Calu3 (cell line): ENCODE measurements at regions not wholly inside any gene's neighbourhood (a gene's known extent, or its start where the extent isn't known, plus 50 kb on each side); places are given as distances from the start of the nearest gene placed in this dataset.

Source experiments
- BruUV-seq: library from RNA; stranded (reverse); fragments of 400-500 nt; replicated peaks from 2 replicates; lab custom pipeline; 2021; lab: Mats Ljungman, UMichigan
- CTCF ChIA-PET: fragments of 300-600 bp; sonication (Branson Sonifier 250); formaldehyde crosslinking; loops from one replicate; lab custom pipeline; 2022; ENCODE audit warnings: antibody characterized with exemption; lab: Charles Lee
- DNase-seq: peaks from one replicate; pipeline ENCODE4 v3.0.0; 2022
- H3K27ac Mint-ChIP-seq: one replicate; pipeline ENCODE4 v1.8.0; 2022; ENCODE audit warnings: mixed read lengths; ENCODE audit not compliant: unreplicated experiment
- H3K27me3 Mint-ChIP-seq: one replicate; pipeline ENCODE4 v1.8.0; 2022; ENCODE audit warnings: mixed read lengths; ENCODE audit not compliant: unreplicated experiment
- H3K36me3 Mint-ChIP-seq: one replicate; pipeline ENCODE4 v1.8.0; 2022; ENCODE audit warnings: mild to moderate bottlenecking, moderate library complexity, mixed read lengths; ENCODE audit not compliant: insufficient read depth, unreplicated experiment
- H3K4me1 Mint-ChIP-seq: one replicate; pipeline ENCODE4 v1.8.0; 2022; ENCODE audit warnings: mild to moderate bottlenecking, low read depth, mixed read lengths; ENCODE audit not compliant: unreplicated experiment
- H3K4me3 Mint-ChIP-seq: one replicate; pipeline ENCODE4 v1.8.0; 2022; ENCODE audit warnings: mild to moderate bottlenecking, low read depth, moderate library complexity, mixed read lengths; ENCODE audit not compliant: unreplicated experiment
- H3K9me3 Mint-ChIP-seq: one replicate; pipeline ENCODE4 v1.8.0; 2022; ENCODE audit warnings: low read depth, mixed read lengths; ENCODE audit not compliant: unreplicated experiment
- CTCF ChIP-seq: fragments of 200-600 bp; IDR thresholded peaks from one replicate; pipeline ENCODE4 v1.8.0; 2022; ENCODE audit warnings: antibody characterized with exemption; ENCODE audit not compliant: unreplicated experiment
- intact Hi-C: fragments of 100-400 bp; cut with micrococcal nuclease; formaldehyde crosslinking; loops from one replicate; pipeline ENCODE4 v1.10.0; 2022; ENCODE audit not compliant: unreplicated experiment

GRCh38 chr20:17140894-17141293 lies 85.9 kb upstream of the PCSK2 start:
- TF ChIP-seq CTCF = no peak
- BruUV-seq = no TSS peak
- DNase-seq = no peak
- CTCF ChIA-PET = no interaction called here
- intact Hi-C loops = no loop called here
- Mint-ChIP-seq H3K36me3 (no peaks in the 10 kb centered on the region), H3K27ac (no peak overlapping the region), H3K9me3 (no peaks in the 10 kb centered on the region), H3K27me3 (no peaks in the 10 kb centered on the region), H3K4me3 (no peak overlapping the region), H3K4me1 (no peaks in the 10 kb centered on the region)

GRCh38 chr20:17141568-17141967 lies 85.3 kb upstream of the PCSK2 start:
- no peaks in the 10 kb centered on the region for H3K9me3 Mint-ChIP-seq
- H3K4me1 Mint-ChIP-seq = no peaks in the 10 kb centered on the region

GRCh38 chr20:17142666-17143065 lies 84.2 kb upstream of the PCSK2 start:
- Mint-ChIP-seq H3K4me3 (no peak overlapping the region), H3K4me1 (no peaks in the 10 kb centered on the region), H3K27me3 (no peaks in the 10 kb centered on the region), H3K27ac (no peak overlapping the region), H3K9me3 (no peaks in the 10 kb centered on the region), H3K36me3 (no peaks in the 10 kb centered on the region)
- TF ChIP-seq CTCF = no peak
- no peak for DNase-seq
- CTCF ChIA-PET = no interaction called here
- BruUV-seq = no TSS peak
- intact Hi-C loops = no loop called here

More at GRCh38 chr20:17141568-17141967, 85.3 kb upstream of the PCSK2 start:
- DNase-seq = no peak
- CTCF ChIA-PET = no interaction called here
- BruUV-seq = no TSS peak
- no peaks in the 10 kb centered on the region for H3K36me3 Mint-ChIP-seq
- H3K27ac Mint-ChIP-seq = no peak overlapping the region
- intact Hi-C loops = no loop called here
- H3K27me3 Mint-ChIP-seq = no peaks in the 10 kb centered on the region
- no peak for TF ChIP-seq CTCF
- H3K4me3 Mint-ChIP-seq = no peak overlapping the region

DNA sequence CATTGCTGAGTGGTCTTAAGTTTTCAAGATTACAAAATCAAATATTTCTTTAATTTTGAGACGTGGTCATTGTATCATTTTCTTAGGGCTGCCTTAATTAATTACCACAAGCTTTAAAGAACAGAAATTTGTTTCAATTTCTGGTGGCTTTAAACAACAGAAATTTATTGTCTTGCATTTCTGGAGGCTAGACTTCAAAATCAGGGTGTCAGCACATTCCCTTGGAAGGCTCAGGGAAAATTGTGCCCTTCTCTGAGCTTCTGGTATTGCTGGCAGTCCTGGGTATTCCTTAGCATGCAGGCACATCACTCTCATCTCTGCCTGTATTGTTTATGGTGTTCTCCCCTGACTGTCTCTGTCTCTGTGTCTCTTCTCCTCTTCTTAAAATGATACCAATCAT lies 76.0 kb upstream of the PCSK2 start:
- CTCF ChIA-PET = no interaction called here
- no peak for TF ChIP-seq CTCF
- H3K27me3 Mint-ChIP-seq = peaks cover 9% of the 10 kb centered on the region

More for the DNA sequence above, 76.0 kb upstream of the PCSK2 start:
- no peak for DNase-seq
- H3K4me1 Mint-ChIP-seq = no peaks in the 10 kb centered on the region
- BruUV-seq = no TSS peak
- intact Hi-C loops = no loop called here
- no peak overlapping the region for H3K27ac Mint-ChIP-seq
- no peaks in the 10 kb centered on the region for H3K9me3 Mint-ChIP-seq
- H3K4me3 Mint-ChIP-seq = no peak overlapping the region
- no peaks in the 10 kb centered on the region for H3K36me3 Mint-ChIP-seq
